A673 (cell line): ENCODE measurements at regions not wholly inside any gene's neighbourhood (a gene's known extent, or its start where the extent isn't known, plus 50 kb on each side); places are given as distances from the start of the nearest gene placed in this dataset.

ENCODE experiments used
- BruUV-seq: library from RNA; stranded (reverse); fragments of 400-500 nt; replicated peaks from 2 replicates; lab custom pipeline; 2021; lab: Mats Ljungman, UMichigan
- CTCF ChIA-PET: fragments of 300-600 bp; sonication (Branson Sonifier 250); formaldehyde crosslinking; loops from one replicate; lab custom pipeline; 2022; ENCODE audit warnings: antibody characterized with exemption; lab: Charles Lee
- POLR2A ChIA-PET: fragments of 300-600 bp; sonication (Branson Sonifier 250); formaldehyde crosslinking; loops from one replicate; lab custom pipeline; 2022; ENCODE audit warnings: antibody characterized with exemption; ENCODE audit not compliant: low non-redundant PET; lab: Charles Lee
- DNase-seq: peaks from one replicate; pipeline ENCODE4 v3.0.0-alpha.2; 2015; ENCODE audit warnings: low spot score
- H3K27ac ChIP-seq: fragments of 200-600 bp; sonication (generic); 2 replicates; pipeline ENCODE4 v1.5.1; 2016; ENCODE audit warnings: mixed run types, low read depth, mild to moderate bottlenecking, mixed read lengths, antibody characterized with exemption, low read length; ENCODE audit not compliant: poor library complexity, severe bottlenecking
- H3K27me3 ChIP-seq: fragments of 200-600 bp; sonication (generic); replicated peaks from 2 replicates; pipeline ENCODE4 v1.6.1; 2017; ENCODE audit warnings: mixed run types, low read depth, mild to moderate bottlenecking, mixed read lengths, antibody characterized with exemption, low read length; ENCODE audit not compliant: insufficient read depth, poor library complexity
- H3K36me3 ChIP-seq: fragments of 200-600 bp; sonication (generic); 2 replicates; pipeline ENCODE4 v1.6.1; 2016; ENCODE audit warnings: mixed run types, mild to moderate bottlenecking, mixed read lengths, antibody characterized with exemption, low read length; ENCODE audit not compliant: insufficient read depth, poor library complexity, severe bottlenecking
- H3K4me1 ChIP-seq: fragments of 200-600 bp; sonication (generic); 2 replicates; pipeline ENCODE4 v1.6.1; 2017; ENCODE audit warnings: mixed run types, mild to moderate bottlenecking, mixed read lengths, antibody characterized with exemption, low read length; ENCODE audit not compliant: insufficient read depth, poor library complexity, severe bottlenecking
- H3K4me3 ChIP-seq: fragments of 200-600 bp; sonication (generic); 2 replicates; pipeline ENCODE4 v1.5.1; 2016; ENCODE audit warnings: low read depth, mixed run types, mild to moderate bottlenecking, mixed read lengths, low read length; ENCODE audit not compliant: poor library complexity, severe bottlenecking
- H3K9me3 ChIP-seq: fragments of 200-600 bp; sonication (generic); 2 replicates; pipeline ENCODE4 v1.6.1; 2016; ENCODE audit warnings: mixed run types, low read depth, mild to moderate bottlenecking, mixed read lengths, antibody characterized with exemption, low read length; ENCODE audit not compliant: poor library complexity, severe bottlenecking
- CTCF ChIP-seq: fragments of 300-800, 200-600 bp; sonication (generic); conservative IDR thresholded peaks from 2 replicates; pipeline ENCODE4 v1.5.1; 2017; ENCODE audit warnings: low read depth, mild to moderate bottlenecking, antibody characterized with exemption, low read length, moderate library complexity, mixed read lengths
- EZH2 ChIP-seq: fragments of 200-600 bp; sonication (generic); IDR thresholded peaks from 2 replicates; pipeline ENCODE4 v1.6.1; 2017; ENCODE audit warnings: borderline replicate concordance, low read depth, mild to moderate bottlenecking, mixed read lengths, antibody characterized with exemption, low read length; ENCODE audit not compliant: poor library complexity, severe bottlenecking
- intact Hi-C: fragments of 100-400 bp; cut with micrococcal nuclease; formaldehyde crosslinking; loops from one replicate; pipeline ENCODE4 v1.10.0; 2022; ENCODE audit not compliant: unreplicated experiment

DNA sequence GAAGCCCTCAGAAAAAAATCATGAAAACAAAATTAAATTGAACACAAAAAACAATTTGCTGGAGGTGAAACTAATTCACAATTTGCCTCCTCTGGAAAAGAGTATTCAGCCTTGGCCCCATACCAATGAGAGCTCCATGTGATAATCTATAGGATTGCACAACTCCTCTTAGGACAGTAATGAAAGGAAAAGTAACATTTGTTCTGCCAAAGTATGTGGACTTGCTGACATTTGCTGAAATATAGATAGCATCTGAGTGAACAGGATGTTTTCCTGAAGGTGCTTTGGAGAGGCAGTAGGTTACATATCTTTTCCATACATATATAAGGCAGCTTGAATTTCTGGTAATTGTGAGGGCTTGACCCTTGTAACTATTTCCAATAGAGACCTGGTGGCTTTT lies 122.8 kb downstream of the OR4C45 start:
- no peak for DNase-seq
- Histone ChIP-seq H3K9me3 (peaks cover 12% of the 10 kb centered on the region), H3K27me3 (no peaks in the 10 kb centered on the region), H3K4me1 (no peaks in the 10 kb centered on the region), H3K36me3 (no peaks in the 10 kb centered on the region), H3K27ac (no peak overlapping the region), H3K4me3 (no peak overlapping the region)
- no TSS peak for BruUV-seq
- POLR2A ChIA-PET = no interaction called here
- intact Hi-C loops = no loop called here
- TF ChIP-seq EZH2 (no peak), CTCF (no peak)
- CTCF ChIA-PET = no interaction called here

DNA sequence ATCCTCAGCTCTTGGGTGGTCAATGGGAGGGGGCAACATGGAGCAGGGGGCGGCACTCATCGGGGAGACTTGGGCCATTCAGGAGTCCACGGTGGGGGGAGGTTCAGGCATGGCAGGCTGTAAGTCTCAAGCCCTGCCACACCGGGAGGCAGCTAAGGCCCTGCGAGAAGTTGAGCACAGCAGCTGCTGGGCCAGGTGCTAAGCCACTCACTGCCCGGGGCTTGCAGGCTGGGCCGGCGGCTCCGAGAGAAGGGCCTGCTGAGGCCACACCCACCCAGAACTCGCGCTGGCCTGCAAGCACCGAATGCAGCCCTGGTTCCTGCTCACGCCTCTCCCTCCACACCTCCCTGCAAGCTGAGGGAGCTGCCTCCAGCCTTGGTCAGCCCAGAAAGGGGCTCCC lies 131.4 kb downstream of the OR4C45 start:
- Histone ChIP-seq H3K27ac (no peak overlapping the region), H3K4me3 (no peak overlapping the region), H3K36me3 (no peaks in the 10 kb centered on the region), H3K9me3 (peaks cover 34% of the 10 kb centered on the region), H3K4me1 (no peaks in the 10 kb centered on the region), H3K27me3 (no peaks in the 10 kb centered on the region)
- CTCF ChIA-PET = no interaction called here
- no peak for TF ChIP-seq EZH2
- no peak for TF ChIP-seq CTCF
- POLR2A ChIA-PET = no interaction called here
- BruUV-seq = no TSS peak
- intact Hi-C loops = no loop called here
- DNase-seq = no peak

- ChIA-PET CTCF (no interaction called here), POLR2A (no interaction called here)
- H3K4me1 ChIP-seq = no peaks in the 10 kb centered on the region
- BruUV-seq = no TSS peak
- no peak overlapping the region for H3K4me3 ChIP-seq
- no peak for DNase-seq
- H3K36me3 ChIP-seq = no peaks in the 10 kb centered on the region
- intact Hi-C loops = no loop called here
- no peak for TF ChIP-seq CTCF
- H3K9me3 ChIP-seq = peaks cover 30% of the 10 kb centered on the region
- H3K27me3 ChIP-seq = no peaks in the 10 kb centered on the region
- H3K27ac ChIP-seq = no peak overlapping the region
These were observed 137.0 kb downstream of the OR4C45 start for GRCh38 chr11:50169634-50170033.
